SH-SY5Y (cell line): ENCODE measurements at regions not wholly inside any gene's neighbourhood (a gene's known extent, or its start where the extent isn't known, plus 50 kb on each side); places are given as distances from the start of the nearest gene placed in this dataset.

Experiments used
- GATA2 ChIP-seq: IDR thresholded peaks from 2 replicates; pipeline ENCODE4 v1.6.1; 2011; ENCODE audit warnings: mild to moderate bottlenecking, low read depth, low read length
- GATA3 ChIP-seq: IDR thresholded peaks from 2 replicates; pipeline ENCODE4 v1.6.1; 2011; ENCODE audit warnings: low read depth, mild to moderate bottlenecking, low read length, moderate library complexity

GRCh38 chr3:78026318-78026828 is 986.5 kb downstream of the ROBO2 start:
- TF ChIP-seq GATA2 (no peak), GATA3 (no peak)
